ENCODE measurements at regions not wholly inside any gene's neighbourhood (a gene's known extent, or its start where the extent isn't known, plus 50 kb on each side); places are given as distances from the start of the nearest gene placed in this dataset.
"Not testable (repeated sequence)": the region's sequence is repeated elsewhere in the genome, so short reads cannot be mapped to it uniquely, and the experiment has no call there.

DNA sequence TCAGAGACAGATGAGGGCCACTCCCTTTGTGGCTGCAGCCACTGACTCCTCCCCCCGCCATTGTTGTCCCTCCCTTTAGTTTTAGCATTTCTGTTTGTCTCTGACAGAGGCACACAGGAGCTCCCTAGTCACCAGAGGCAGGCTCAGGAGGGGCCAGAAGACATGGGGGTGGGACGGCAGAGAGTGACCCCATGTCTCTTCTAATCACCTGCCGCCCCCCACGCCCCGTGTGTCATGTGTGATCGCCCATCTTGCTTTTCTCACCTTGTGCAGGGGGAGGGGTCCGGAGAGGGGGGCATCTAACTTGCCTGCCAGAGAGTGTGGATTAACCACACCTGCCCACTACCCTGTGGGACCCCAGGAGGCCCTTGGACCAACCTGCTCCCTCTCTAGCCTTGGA, 246.7 kb upstream of the TP53TG3C start:
- H3K27ac ChIP-seq; H3K4me3 ChIP-seq; DNase-seq (ENCODE audit: low spot score): not testable (repeated sequence)

DNA sequence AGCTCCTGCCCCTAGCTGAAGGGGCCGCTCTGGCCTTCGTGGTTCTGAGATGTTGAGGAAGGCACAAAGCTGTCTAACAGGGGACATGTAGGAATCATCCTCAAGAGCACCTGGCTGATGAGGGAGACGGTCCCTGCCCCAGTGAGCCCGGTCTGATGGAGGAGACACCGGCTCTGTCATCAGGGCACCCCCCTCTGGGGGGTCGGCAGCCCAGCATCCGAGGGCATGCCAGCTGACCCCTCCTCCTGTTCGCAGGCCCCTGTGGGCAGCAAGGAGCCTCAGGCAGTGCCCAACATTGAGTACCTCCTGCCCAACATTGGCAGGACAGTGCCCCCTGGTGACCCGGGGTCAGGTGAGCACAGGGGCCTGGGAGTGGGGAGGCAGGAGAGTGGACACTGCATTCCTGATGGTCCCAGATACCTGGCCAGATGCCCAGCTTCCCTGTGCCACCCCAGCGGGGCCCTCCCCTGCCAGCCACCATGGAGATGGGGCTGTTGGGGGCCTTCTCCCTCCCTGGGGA, 247.9 kb upstream of the TP53TG3C start:
- DNase-seq (ENCODE audit: low spot score); H3K27ac ChIP-seq; H3K4me3 ChIP-seq: not testable (repeated sequence)

DNA sequence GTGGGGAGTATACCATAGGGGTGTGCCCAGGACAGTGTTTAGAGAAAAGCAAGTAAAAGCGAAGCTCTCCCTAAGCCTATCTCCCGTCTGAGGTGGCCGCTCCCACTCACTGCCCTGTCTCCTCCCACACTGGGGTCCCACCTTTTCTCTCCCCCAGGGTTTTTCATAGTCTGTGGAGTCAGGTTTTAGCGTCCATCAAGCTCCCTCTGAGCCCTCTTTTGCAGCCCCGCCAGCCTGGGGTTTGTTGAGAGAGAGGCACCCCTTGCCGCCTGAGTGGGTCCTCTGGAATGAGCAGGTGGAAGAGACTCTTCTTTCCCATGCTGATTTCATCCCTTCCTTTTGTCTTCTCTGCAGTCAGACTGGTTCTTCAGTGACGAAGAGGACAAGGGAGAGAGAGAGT, 248.7 kb upstream of the TP53TG3C start:
- H3K4me3 ChIP-seq; DNase-seq (ENCODE audit: low spot score); H3K27ac ChIP-seq: not testable (repeated sequence)

DNA sequence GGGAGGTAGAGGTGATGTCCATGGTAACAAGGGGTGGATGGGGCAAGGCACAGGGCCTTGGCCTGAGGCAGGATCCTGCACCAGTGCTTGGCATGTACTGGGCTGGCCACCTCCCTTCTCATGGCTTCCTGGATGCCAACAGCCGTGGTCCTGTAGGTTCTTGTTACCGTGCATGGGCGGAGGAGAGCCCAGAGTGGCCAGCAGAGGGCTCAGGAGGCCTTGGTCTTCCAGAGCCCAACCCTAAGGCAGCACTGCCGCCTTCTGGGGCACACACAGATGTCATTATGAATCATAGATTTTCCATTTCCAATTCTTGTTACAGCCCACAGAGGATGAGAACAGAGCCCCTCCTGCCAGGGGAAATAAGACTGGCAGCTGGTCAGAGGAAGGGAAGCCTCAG, 254.2 kb upstream of the TP53TG3C start:
- not testable (repeated sequence) for DNase-seq (ENCODE audit: low spot score); H3K4me3 ChIP-seq; H3K27ac ChIP-seq

DNA sequence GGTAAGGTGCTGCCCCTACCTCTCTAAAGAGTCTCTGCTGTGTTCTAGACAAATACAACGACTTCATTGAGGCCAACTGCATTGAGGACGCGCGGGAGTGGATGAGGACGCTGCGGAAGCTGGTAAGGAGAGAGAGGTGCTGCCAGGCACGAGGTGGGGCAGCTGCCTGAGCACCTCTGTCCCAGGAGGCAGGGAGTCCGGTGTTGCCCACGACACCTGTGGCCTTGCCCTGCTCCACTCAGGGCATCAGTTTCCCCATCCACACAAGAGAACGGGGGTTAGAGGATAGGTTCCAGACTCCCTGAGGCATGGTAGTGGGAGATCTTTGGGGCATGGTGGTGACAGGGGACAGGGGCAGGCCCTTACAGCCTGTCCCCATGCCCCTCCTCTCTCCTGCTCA, 256.1 kb upstream of the TP53TG3C start:
- DNase-seq (ENCODE audit: low spot score); H3K4me3 ChIP-seq; H3K27ac ChIP-seq: not testable (repeated sequence)

DNA sequence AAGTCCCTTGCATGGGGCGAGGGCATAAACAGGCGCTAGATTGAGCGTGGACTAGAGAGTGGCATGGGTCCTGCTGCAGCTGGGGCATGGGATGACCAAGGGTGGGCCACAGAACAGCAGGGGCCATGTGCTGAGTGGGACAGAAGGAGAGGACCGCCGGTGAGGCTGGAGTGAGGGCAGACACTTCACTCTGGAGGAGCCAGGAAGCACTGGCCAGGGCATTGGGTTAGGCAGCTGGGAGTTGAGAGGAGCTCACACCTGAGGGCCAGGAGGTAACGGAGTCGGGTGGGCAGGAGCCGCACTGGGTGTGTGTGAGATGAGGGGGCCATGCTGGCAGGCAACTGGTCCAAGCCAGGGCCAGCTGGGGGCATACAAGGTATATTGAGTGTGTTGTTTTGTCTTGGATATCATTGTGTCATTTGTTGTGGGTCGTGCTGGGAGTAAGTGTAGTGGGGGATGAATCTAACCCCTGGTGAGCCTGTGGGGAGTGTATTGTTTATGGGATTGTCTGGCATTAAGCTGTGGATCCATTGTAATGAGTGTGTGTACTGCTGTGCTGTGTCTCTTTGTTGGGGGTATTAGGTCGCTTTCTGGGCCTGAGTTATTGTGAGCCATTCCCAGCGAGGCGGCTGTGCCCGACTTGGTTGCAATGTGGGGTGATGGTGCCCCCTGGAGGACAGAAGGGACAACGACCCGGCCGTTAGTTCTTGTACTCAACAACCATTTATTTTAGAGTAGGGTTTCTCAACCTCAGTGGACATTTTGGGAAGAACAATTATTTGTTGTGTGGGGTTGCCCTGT, 256.5 kb upstream of the TP53TG3 start:
- DNase-seq (ENCODE audit: low spot score); H3K4me3 ChIP-seq; H3K27ac ChIP-seq: not testable (repeated sequence)

DNA sequence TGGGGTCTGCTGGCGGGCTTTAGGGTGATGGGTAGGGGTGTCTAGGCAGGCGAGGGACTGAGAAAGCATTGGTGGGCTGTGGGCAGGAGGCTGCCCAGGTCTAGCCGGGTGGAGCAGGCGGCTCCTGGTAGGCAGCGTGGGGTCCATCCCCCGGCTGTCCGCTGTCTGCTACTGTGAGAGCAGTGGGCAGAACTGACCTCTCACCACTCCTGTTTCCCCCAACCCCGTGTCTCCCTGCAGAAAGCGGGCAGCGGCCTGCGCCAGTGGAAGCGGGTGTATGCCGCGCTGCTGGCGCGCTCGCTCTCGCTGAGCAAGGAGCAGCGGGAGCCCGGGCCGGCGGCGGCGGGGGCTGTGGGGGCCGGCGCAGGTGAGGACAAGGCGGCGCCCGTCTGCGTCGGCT, 249.2 kb upstream of the TP53TG3 start:
- H3K27ac ChIP-seq; H3K4me3 ChIP-seq; DNase-seq (ENCODE audit: low spot score): not testable (repeated sequence)

DNA sequence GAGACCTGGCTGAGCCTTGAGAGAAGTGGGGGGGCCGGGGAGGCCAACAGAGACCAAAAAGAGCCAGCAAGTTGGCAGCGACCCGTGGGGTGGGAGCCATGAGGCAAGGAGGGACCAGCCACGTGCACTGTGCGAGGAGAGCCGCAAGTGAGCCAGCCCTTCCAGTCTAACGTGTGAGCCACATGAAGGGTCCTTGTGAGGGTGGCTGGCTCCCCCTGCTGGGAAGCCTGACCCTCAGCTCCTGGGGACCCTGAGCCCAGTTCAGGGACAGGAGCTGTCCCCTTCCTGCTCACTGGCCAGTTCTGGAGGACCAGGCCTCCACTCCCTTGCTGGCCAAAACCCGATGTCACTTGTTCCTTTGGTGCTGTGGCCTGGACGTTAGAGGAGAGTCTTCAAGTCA, 246.6 kb upstream of the TP53TG3 start:
- DNase-seq (ENCODE audit: low spot score); H3K27ac ChIP-seq; H3K4me3 ChIP-seq: not testable (repeated sequence)

DNA sequence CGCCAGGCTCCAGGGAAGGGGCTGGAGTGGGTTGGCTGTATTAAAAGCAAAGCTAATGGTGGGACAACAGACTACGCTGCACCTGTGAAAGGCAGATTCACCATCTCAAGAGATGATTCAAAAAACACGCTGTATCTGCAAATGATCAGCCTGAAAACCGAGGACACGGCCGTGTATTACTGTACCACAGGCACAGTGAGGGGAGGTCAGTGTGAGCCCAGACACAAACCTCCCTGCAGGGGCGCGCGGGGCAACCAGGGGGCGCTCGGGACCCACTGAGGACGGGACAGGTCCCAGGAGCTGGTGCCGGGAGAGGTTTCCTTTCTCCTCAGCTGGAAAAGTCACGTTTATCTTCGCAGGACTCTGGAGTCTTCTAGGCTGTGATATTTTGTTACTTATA, 239.4 kb upstream of the TP53TG3 start:
- not testable (repeated sequence) for H3K27ac ChIP-seq, H3K4me3 ChIP-seq
- peak; percentile 9 for DNase-seq (ENCODE audit: low spot score)

DNA sequence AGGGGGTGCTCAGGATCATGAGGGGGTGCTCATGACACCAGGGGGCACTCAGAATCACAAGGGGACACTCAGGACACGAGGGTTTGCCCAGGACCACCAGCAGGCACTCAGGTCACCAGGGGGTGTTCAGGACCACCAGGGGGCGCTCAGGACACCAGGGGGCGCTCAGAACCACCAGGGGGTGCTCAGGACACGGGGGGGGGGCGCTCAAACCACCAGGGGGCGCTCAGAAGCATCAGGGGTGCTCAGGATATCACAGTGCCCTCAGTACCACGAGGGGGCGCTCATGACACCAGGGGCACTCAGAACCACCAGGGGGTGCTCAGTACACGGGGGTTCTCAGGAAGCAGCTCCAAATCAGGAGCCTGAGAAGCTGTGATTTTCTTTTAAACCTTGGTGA, 221.8 kb upstream of the TP53TG3 start:
- H3K4me3 ChIP-seq; H3K27ac ChIP-seq; DNase-seq (ENCODE audit: low spot score): not testable (repeated sequence)

DNA sequence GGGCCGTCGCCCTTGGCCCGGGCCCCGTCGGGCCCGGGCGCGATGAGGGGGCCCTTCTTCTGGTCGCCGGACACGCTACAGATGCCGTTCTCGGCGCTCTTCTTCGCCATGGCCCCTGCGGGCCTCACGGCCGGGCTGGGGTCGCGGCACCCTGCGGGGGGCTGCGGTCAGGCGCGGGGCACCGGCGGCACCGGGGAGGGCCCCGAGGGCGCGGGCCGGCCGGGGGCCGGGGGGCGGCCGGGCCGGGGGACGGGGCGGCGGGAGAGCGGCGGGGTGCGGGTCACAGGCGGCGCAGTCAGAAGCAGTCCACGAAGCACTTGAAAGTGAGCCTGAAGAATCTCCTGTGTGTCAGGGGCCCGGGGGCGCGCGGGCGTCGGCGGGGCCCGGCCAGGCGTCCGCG, 209.4 kb upstream of the TP53TG3 start:
- H3K27ac ChIP-seq; H3K4me3 ChIP-seq; DNase-seq (ENCODE audit: low spot score): not testable (repeated sequence)

DNA sequence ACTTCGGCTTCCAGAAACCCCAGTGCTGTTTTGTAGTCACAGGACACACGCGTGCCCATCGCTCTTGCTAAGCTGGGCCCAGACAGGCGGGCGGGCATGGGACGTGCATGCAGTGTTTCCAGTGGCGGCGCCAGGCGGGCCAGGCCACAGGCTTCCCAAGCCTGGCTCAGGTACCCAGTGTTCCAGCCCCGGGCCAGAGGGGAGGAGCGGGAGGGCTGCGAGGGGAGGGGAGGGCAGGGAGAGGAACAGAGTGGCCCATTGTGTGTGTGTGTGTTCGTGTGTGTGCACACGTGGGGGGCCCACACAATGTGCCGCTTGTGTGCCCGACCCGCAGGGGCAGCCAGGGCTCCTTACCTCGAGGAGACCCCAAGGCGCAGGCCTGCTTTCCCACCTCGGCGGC, 208.6 kb upstream of the TP53TG3 start:
- not testable (repeated sequence) for H3K4me3 ChIP-seq; H3K27ac ChIP-seq; DNase-seq (ENCODE audit: low spot score)

DNA sequence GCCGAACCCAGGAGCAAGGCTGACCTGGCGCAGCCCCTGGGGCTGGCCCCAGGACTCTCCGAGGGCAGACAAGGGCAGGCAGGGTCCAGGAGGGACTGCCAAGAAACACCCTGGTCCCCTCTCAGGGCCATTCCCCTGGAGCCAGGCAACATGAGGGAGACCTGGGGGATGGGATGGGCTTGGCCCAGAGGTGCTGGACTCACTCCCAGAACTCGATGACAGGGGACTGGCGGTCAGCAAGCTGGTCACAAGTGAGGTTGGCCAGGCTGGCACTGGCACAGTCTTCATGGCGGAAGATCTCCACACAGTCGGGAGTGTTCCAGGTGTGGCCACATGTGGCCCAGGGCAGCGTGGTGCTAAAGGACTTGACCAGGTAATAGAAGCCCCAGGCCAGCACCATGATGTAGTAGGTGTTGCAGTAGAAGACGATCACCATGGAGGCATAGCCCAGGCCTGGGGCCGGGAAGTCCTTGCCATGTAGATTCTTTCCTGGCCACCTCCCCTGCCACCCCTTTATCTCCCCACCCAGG, 206.4 kb upstream of the TP53TG3 start:
- not testable (repeated sequence) for H3K4me3 ChIP-seq; DNase-seq (ENCODE audit: low spot score)

DNA sequence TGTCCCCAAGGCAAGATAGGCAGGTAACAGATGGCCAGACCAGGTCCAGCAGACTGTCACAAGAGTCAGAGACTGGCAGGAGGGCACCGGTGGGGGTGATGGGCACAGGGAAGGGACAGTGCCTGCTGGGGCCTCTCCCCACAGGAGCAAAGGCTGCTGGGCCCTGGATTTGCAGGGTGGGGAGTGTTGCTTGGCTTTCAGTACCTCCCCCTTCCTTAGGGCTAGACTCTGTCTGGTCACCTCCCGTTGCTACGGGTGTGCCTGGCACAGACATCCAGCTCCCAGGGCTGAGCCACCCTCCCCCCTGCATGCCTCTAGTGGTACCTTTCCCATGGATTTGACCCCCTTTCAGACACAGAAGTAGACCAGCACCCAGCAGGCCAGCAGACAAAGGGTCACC, 205.7 kb upstream of the TP53TG3 start:
- DNase-seq (ENCODE audit: low spot score); H3K4me3 ChIP-seq; H3K27ac ChIP-seq: not testable (repeated sequence)

More for the DNA sequence above, 206.4 kb upstream of the TP53TG3 start:
- not testable (repeated sequence) for H3K27ac ChIP-seq

DNA sequence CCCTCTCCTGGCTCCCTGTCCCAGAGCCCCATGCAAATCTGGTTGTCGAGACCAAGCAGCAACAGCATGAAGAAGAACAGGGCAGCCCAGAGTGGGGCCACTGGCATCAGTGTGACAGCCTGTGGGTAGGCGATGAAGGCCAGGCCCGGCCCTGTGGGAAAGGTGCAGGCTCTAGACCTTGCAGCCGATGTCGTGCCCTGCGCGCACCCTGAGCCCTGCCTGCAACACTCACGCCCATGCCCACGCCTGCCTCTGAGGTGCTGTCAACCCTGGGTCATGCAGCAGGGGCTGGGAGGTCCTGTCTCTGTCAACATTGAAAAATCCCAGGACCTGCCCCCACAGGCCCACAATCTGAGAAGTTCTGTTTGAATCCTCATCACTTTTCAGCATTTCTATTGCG, 204.0 kb upstream of the TP53TG3 start:
- not testable (repeated sequence) for H3K27ac ChIP-seq; H3K4me3 ChIP-seq; DNase-seq (ENCODE audit: low spot score)

DNA sequence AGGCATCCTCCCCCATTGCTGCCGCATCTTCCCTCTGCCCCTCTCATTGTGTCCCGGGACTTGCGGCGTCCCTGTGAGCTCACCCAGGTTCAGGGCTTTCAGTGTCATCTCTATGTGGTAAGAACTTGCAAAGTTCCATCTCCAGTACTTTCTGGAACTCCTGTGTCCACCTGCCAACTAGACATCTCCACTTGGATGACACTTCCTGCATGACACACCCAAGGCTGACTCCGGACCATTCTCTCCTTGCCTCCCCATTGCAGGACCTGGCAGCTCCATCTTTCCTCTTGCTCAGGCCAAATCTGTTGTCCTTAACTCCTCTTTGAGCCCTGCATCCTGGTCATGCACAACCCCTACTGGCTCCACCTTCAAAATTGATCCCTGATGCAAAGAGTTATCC, 200.8 kb upstream of the TP53TG3 start:
- not testable (repeated sequence) for H3K4me3 ChIP-seq; H3K27ac ChIP-seq; DNase-seq (ENCODE audit: low spot score)

DNA sequence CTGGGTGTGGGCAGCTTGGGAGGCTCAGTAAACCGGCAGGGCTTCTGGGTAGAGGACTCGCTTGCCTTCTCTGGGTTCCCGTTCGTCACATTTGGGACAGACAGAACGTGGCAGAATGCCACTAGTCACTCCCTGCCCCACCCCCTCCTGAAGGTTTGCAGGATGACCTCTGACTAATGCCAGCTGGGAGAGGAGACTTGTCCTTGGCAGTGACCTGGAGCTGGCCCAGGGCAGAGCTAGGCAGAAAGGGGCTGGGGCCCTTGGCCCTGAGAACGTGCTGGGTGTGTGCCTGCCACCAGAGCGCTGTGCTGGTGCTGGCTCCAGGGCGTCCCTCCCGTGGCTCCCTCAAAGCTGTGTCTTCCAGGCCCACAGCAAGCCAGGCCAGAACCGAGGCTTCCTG, 197.8 kb upstream of the TP53TG3 start:
- not testable (repeated sequence) for H3K4me3 ChIP-seq; H3K27ac ChIP-seq; DNase-seq (ENCODE audit: low spot score)

DNA sequence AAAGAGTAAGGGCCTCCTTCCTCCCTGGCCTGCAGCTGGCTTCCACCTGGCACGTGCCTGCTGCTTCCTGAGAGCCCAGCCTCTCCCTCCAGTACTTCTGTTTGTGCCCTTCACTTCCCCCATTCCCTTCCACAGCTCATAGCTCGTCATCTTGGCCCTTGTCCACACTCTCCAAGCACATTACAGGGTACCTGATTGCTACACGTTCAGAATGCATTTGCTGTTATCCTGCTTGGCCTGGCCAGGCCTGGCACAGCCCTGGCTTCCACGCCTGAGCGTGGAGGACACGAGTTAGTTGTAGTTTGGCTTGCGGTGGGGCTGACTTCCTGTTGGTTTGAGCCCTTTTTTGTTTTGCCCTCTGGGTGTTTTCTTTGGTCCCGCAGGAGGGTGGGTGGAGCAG, 197.2 kb upstream of the TP53TG3 start:
- H3K4me3 ChIP-seq; H3K27ac ChIP-seq; DNase-seq (ENCODE audit: low spot score): not testable (repeated sequence)

DNA sequence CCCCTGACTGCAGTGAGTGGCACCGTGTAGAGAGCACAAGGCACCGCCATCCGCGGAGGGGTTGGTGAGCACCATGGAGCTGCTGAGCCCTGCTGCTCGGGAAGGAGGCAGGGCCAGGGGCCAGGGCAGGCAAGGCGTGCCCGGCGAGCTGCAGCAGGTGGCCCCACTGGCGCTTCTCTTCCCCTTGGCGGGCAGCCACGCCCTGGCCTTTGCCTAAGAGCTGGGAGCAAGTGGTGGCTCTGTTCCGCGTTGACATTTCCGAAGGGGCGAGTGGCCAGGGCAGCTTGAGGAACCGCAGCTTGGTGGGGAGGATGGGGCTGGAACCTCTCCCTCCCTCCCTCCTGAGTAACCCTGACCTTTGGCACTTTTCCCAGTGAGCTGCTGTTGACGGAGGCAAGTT, 194.7 kb upstream of the TP53TG3 start:
- not testable (repeated sequence) for H3K27ac ChIP-seq; DNase-seq (ENCODE audit: low spot score); H3K4me3 ChIP-seq

DNA sequence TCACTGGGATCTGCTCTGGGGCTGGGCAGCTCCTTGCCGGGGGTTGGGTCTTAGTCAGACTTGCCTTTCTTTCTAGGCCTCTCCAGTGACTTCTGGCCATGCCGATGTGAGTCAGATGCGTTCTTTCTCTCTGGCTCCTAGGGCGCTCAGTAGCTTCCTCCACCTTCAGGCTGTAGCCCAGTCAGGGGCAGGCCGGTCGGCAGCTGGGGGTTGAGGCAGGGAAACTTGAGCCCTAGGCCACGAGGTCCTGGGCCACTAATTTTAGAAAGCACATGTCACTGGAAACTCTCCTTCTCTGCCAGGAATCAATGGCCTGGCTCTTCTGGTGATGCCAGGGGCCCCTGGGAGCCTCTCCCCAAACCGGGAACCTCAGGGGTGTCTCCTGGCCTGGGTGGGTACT, 192.4 kb upstream of the TP53TG3 start:
- not testable (repeated sequence) for H3K27ac ChIP-seq; DNase-seq (ENCODE audit: low spot score); H3K4me3 ChIP-seq
